ENCODE measurements at regions not wholly inside any gene's neighbourhood (a gene's known extent, or its start where the extent isn't known, plus 50 kb on each side); places are given as distances from the start of the nearest gene placed in this dataset.
A peak's percentile ranks its signal among the peaks of the same experiment; 100 is the strongest.

- DNase-seq: no peak
These were observed 55.6 kb downstream of the PBDC1 start for GRCh38 chrX:76228499-76228898.

GRCh38 chrX:76248901-76249300, 76.0 kb downstream of the PBDC1 start:
- no peak for DNase-seq

DNA sequence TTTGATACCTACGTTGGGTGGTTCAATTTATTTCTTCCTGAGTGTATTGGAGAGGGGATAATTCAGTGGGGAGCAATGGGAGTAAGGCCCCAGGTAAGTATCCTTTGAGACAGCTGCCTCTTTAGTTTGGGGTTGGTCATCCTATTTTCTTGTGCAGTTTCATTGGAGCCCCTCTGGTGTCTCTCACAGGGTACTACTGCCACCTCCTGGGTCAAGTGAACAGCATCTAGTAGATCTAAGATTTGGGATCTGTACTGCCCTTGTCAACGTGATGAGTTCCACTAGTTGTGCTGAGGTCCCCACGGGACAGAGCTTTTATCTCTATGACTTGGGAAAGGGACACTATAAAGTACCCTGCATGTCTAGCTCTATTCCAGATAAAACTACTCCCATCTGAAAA, 80.6 kb downstream of the PBDC1 start:
- peak; percentile 33 for DNase-seq

GRCh38 chrX:76279007-76279406, 106.1 kb downstream of the PBDC1 start:
- DNase-seq: peak; percentile 38

All from EL (cell line).